ENCODE measurements at regions not wholly inside any gene's neighbourhood (a gene's known extent, or its start where the extent isn't known, plus 50 kb on each side); places are given as distances from the start of the nearest gene placed in this dataset.

GRCh38 chr6:133693565-133693964, 195.3 kb upstream of the TCF21 start:
- DNase-seq (ENCODE audit: low spot score): no peak

GRCh38 chr6:133697185-133697584, 191.7 kb upstream of the TCF21 start:
- DNase-seq (ENCODE audit: low spot score): no peak

GRCh38 chr6:133697666-133698065, 191.2 kb upstream of the TCF21 start:
- DNase-seq (ENCODE audit: low spot score): no peak

GRCh38 chr6:133698272-133698671, 190.6 kb upstream of the TCF21 start:
- DNase-seq (ENCODE audit: low spot score): no peak

GRCh38 chr6:133699741-133700385, 189.1 kb upstream of the TCF21 start:
- DNase-seq (ENCODE audit: low spot score): no peak

DNA sequence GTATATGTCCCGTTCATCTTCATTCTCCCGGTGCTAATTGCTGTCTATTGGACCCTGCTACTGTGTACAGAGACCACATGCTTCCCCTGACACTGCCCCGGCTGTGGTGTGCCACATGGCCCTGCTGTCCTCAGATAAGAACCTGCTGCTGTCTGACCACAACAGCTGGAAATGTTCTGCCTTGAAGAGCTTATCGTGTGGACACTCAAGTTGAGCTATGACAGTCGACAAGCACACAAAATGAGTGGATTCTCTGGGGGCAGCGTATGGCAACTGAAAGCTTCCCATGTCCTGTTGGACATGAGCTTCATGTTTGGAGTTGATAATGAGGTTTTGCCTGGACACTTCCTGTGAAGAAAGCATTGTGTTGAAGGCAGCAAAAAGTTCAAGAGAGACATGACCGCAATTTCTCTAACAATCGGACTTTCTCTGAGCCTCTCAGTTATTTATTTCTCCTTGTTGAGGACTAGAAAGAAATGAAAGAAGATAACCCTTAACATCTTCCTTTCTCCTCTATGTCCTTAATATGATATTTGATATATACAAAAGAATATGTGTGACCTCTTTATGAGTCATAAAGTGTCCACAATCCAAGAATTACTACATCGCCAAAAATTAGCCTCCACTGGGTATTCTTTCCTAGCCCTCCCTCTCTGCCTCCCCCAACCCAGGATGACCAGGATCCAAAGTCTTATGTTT, 187.1 kb upstream of the TCF21 start:
- peak; percentile 53 for DNase-seq (ENCODE audit: low spot score)

DNA sequence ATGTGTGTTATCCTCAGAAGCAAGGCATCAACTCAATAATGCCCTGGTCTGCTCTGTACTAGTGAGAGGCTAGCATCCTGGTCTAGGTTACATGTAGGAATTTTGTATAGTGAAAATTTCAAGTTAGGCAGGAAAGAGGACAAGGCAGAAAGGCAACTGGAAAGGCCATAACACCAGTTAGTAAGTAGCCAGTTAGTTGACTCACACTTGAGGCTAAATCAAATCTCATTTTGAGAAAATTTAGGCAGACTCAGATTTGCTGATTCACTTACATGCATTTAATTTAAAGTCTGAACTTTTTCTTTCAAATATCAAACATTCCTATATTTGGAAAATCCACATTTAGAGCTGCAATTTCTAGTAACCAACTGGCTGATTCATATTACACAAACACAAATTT, 184.5 kb upstream of the TCF21 start:
- no peak for DNase-seq (ENCODE audit: low spot score)

DNA sequence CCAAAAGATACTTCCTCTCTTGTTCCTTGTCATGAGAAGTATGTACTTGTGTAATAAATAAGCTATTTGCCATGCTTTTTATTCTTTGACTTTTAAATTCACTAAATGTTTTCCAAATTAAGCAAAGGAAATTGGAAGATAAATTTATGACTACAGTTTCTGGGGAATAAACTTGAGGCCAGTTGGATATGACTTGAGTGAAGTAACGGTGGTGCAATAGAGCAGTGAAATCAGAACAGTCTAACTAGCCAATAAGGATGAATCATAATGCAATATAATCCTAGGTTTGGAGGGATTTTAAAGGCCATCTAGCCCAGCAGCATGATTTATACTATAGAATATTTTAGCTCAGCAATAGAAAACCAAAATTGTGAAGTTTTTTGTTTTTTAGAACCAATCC, 183.8 kb upstream of the TCF21 start:
- DNase-seq (ENCODE audit: low spot score): no peak

- no peak for DNase-seq (ENCODE audit: low spot score)
Measured at GRCh38 chr6:133705731-133706130, 183.2 kb upstream of the TCF21 start.

GRCh38 chr6:133707456-133707855, 181.5 kb upstream of the TCF21 start:
- no peak for DNase-seq (ENCODE audit: low spot score)

DNA sequence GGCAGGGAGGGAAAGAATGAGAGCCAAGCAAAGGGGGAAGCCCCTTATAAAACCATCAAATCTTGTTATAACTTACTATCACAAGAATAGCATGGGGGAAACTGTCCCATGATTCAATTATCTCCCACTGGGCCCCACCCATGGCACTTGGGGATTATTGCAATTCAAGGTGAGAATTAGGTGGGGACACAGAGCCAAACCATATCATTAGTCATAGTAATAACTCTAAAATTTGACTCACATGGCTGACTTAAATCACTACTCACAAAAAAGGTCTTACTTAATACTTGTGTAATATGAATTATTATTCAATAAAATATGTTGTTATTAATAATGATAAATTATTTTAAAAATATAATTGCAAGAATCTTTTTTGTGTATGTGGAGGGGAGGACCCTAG, 178.1 kb upstream of the TCF21 start:
- DNase-seq (ENCODE audit: low spot score): no peak

DNA sequence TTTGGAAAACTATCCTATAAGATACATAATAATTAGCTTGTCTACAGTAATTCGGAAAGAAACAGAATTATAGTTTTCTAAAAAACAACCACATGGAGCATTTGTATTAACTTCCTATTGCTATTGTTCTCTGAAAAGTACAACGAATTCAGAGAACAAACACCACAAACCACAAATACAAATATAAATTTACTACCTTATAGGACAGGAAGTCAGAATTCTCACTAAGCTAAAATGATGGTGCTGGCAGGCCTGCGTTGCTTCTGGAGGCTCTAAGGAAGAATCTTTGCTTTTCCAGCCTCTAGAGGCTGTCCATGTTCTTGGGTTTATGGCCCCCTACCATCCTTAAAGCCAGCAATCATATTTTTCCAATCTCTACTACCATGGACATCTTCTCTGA, 173.6 kb upstream of the TCF21 start:
- no peak for DNase-seq (ENCODE audit: low spot score)

DNA sequence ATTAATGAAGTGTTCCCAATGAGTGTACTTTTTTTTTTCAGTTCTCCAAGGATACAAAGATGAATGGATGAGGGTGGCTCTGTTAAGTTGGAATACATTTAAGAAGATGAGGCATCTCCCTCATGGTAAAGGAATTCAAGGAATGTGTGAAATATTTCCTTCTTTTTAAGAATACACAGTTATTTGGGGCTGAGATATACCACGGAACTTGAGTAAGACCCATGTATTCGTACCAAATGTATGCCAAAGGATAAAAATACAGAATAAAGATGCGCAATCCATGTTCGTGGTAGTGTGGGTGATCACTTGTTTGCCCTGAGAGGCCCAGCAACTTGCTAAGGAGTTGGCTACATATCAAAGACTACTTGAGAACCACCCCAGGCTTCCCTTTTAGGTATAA, 164.2 kb upstream of the TCF21 start:
- no peak for DNase-seq (ENCODE audit: low spot score)

DNA sequence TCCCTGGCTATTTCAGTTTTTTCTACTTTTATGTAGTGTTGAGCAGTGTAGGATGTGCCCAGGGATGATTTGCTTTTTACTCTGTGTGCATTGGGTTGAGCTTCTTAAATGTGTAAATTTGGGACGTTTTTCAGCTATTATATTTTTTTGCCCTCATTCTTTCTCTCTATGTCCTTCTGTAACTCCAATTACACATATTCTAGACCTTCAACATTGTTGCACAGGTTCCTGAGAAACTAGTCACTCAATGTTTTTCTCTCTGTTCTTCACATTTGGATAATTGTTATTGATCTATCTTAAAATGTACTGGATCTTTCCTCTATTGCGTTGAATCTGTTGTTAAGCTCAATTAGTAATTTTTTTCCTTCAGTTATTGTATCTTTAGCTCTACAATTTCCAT, 162.7 kb upstream of the TCF21 start:
- no peak for DNase-seq (ENCODE audit: low spot score)

- no peak for DNase-seq (ENCODE audit: low spot score)
Measured at GRCh38 chr6:133730881-133731280, 158.0 kb upstream of the TCF21 start.

DNA sequence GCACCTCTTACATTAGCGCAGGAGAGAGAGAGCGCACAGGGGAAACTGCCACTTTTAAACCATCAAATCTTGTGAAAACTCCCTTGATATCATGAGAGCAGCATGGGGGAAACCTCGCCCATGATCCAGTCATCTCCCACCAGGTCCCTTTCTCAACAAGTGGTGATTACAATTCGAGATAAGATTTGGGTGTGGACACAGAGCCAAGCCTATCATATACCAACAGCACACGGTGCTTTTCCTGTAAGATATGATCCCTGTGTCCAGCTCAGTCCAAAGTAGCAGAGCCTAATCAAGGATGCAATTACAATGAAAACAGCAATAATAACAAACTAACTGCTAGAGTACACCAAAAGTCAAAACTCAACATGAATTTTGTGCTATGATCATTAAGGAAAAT, 148.7 kb upstream of the TCF21 start:
- no peak for DNase-seq (ENCODE audit: low spot score)

DNA sequence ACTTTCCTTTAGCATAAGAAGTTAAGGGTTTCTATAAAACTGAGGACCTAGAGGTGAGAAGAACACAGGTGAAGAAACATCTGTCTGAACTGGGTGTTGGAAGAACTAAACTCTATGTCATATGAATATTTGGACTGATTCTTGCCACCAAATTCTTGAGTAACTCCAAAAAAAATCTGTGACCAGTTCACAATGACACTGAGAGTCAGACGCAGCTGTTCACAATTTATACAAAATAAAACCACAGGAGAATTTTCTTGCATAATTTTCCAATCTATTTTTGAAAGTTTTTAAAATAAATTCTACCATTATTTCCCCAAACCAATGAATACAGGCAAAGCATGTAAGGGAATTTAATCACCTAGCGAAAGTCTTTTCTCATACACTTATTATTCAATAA, 148.1 kb upstream of the TCF21 start:
- DNase-seq (ENCODE audit: low spot score): no peak

GRCh38 chr6:133741375-133741861, 147.5 kb upstream of the TCF21 start:
- no peak for DNase-seq (ENCODE audit: low spot score)

DNA sequence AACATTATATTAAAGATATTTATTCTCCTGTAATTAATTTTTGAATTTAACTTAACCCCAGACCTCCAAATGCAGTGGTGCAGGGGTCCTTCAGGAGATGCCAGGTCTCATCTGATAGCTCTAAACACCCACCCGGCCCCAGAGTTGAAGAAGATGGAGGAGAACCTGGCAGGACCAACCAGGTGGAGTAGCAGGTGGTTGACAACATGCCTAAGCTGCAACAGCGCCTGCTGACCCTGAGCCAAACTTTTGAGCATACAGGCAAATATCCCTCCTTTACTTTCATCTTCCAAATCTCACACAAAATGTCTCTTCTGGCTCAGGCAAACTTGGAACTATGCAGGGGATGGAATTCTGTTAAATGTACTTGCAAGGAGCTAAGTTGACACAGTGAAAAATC, 145.3 kb upstream of the TCF21 start:
- DNase-seq (ENCODE audit: low spot score): no peak

GRCh38 chr6:133746417-133746770, 142.5 kb upstream of the TCF21 start:
- DNase-seq (ENCODE audit: low spot score): no peak

- DNase-seq (ENCODE audit: low spot score): no peak
Measured at GRCh38 chr6:133748628-133749027, 140.3 kb upstream of the TCF21 start.

DNA sequence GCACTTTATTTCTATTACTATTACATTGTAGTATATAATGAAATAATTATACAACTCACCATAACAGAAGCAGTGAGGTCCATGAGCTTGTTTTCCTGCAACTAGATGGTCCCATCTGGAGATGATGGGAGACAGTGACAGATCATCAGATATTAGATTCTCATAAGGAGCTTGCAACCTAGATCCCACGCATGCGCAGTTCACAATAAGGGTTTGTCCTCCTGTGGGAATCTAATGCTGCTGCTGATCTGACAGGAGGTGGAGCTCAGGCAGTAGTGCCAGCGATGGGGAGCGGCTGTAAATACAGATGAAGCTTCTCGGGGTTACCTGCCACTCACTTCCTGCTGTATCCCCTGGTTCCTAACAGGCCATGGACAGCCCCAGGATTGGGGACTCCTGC, 139.5 kb upstream of the TCF21 start:
- DNase-seq (ENCODE audit: low spot score): no peak

- no peak for DNase-seq (ENCODE audit: low spot score)
Measured at GRCh38 chr6:133752129-133752528, 136.8 kb upstream of the TCF21 start.

GRCh38 chr6:133753756-133754155, 135.2 kb upstream of the TCF21 start:
- DNase-seq (ENCODE audit: low spot score): no peak

All from hematopoietic multipotent progenitor cell treated with erythropoietin and hydrocortisone succinate and interleukin-3 and kit ligand, for 15 days (in vitro differentiated cells).